ENCODE measurements at regions not wholly inside any gene's neighbourhood (a gene's known extent, or its start where the extent isn't known, plus 50 kb on each side); places are given as distances from the start of the nearest gene placed in this dataset.

DNA sequence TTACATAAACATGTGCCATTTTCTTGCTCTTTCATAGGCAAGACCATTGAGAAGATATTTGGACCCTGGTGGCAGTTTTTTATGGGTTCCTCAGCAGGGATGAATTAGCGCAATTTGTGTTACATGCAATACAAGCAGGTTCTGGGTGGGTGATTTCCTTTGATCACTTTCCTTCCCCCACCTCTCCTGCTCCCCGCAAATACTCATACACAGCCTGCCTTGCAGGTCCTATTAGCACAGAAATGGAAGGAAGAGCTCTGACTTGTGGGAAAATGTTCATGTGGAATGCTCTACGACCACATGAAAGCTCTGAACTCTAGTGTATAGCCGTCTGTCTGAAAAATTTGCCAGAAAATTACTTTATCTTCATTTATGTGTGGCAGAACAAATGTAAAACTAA is 361.0 kb upstream of the FAT1 start:
- no peak overlapping the region for H2AFZ ChIP-seq (ENCODE audit: low read length)
- H3K9ac ChIP-seq (ENCODE audit: insufficient read depth, low read depth, low read length) = no peak overlapping the region
- ATAC-seq = no peak
- CTCF ChIA-PET (ENCODE audit: low intra/inter-chr PET ratio, low total read pairs) = no interaction called here
- H3K4me2 ChIP-seq (ENCODE audit: low read depth, low read length) = no peak overlapping the region
- intact Hi-C loops (cut with micrococcal nuclease; ENCODE audit: unreplicated experiment) = loop anchor here (10.0 kb wide), 1 partner anchor 360 kb away; the partner anchor contains the start of gene FAT1
- no peaks in the 10 kb centered on the region for H3K36me3 ChIP-seq (replicated peaks in 1 of 2; ENCODE audit: control insufficient read depth in 1 of 2, insufficient read depth in 2 of 2, low read length in 2 of 2)
- no peaks in the 10 kb centered on the region for H3K79me2 ChIP-seq (ENCODE audit: insufficient read depth, low read length)
- no peaks in the 10 kb centered on the region for H3K9me3 ChIP-seq (ENCODE audit: low read length)
- no peak for DNase-seq (ENCODE audit: low spot score)
- in situ Hi-C loops (cut with HindIII; ENCODE audit: extremely low pct_ligation_motif_present, low pct_unique_long_range_greater_than_20kb) = no loop called here
- no peaks in the 10 kb centered on the region for H3K4me1 ChIP-seq (ENCODE audit: insufficient read depth, low read length)
- peaks cover 0 to 26% of the 10 kb centered on the region in 2 experiments; a peak in 2 of 5 replicates for H3K27me3 ChIP-seq (ENCODE audit: control insufficient read depth in 1 of 2, insufficient read depth in 2 of 2, low read length in 2 of 2)
- 20% methylated on average over 4 of the region's 4 CpGs for WGBS (ENCODE audit: low lambda C conversion rate)
- no peaks in the 10 kb centered on the region for H4K20me1 ChIP-seq (ENCODE audit: insufficient read depth, low read length)
- no peak for FAIRE-seq
- TF ChIP-seq, protein P1, sequence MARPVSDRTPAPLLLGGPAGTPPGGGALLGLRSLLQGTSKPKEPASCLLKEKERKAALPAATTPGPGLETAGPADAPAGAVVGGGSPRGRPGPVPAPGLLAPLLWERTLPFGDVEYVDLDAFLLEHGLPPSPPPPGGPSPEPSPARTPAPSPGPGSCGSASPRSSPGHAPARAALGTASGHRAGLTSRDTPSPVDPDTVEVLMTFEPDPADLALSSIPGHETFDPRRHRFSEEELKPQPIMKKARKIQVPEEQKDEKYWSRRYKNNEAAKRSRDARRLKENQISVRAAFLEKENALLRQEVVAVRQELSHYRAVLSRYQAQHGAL (CRISPR knock-in tag; IDR thresholded peaks at IDR 0.05; ENCODE audit: not compliant biosample characterization) = no peak
- no peak for TF ChIP-seq ZSCAN20 (CRISPR knock-in tag; IDR thresholded peaks at IDR 0.05; ENCODE audit: borderline replicate concordance)
- no peak for TF ChIP-seq TBX3 (IDR thresholded peaks at IDR 0.05; ENCODE audit: borderline replicate concordance)
- no peak for TF ChIP-seq RBM22 (optimal IDR thresholded peaks at IDR 0.05; ENCODE audit: low read length)
- no peak for TF ChIP-seq MBNL3 (CRISPR knock-in tag; conservative IDR thresholded peaks at IDR 0.05)
- TF ChIP-seq, protein P2, sequence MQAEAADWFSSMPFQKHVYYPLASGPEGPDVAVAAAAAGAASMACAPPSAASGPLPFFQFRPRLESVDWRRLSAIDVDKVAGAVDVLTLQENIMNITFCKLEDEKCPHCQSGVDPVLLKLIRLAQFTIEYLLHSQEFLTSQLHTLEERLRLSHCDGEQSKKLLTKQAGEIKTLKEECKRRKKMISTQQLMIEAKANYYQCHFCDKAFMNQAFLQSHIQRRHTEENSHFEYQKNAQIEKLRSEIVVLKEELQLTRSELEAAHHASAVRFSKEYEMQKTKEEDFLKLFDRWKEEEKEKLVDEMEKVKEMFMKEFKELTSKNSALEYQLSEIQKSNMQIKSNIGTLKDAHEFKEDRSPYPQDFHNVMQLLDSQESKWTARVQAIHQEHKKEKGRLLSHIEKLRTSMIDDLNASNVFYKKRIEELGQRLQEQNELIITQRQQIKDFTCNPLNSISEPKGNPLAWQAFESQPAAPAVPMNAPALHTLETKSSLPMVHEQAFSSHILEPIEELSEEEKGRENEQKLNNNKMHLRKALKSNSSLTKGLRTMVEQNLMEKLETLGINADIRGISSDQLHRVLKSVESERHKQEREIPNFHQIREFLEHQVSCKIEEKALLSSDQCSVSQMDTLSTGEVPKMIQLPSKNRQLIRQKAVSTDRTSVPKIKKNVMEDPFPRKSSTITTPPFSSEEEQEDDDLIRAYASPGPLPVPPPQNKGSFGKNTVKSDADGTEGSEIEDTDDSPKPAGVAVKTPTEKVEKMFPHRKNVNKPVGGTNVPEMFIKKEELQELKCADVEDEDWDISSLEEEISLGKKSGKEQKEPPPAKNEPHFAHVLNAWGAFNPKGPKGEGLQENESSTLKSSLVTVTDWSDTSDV (CRISPR knock-in tag; IDR thresholded peaks at IDR 0.05) = no peak
- no peak for TF ChIP-seq NR2F1 (CRISPR knock-in tag; IDR thresholded peaks at IDR 0.05)
- no peak for TF ChIP-seq AGO2 (optimal IDR thresholded peaks at IDR 0.05; ENCODE audit: low read depth, low read length)
- TF ChIP-seq FOSL1 (CRISPR knock-in tag; IDR thresholded peaks at IDR 0.05; ENCODE audit: borderline replicate concordance) = no peak
- no peak for TF ChIP-seq MTA3 (CRISPR knock-in tag; IDR thresholded peaks at IDR 0.05)
- TF ChIP-seq ISX (CRISPR knock-in tag; conservative IDR thresholded peaks at IDR 0.05) = no peak
- TF ChIP-seq PPARG (CRISPR knock-in tag; conservative IDR thresholded peaks at IDR 0.05) = no peak
- no TSS peak for BruUV-seq (replicated peaks)
- H3K27ac ChIP-seq (ENCODE audit: extremely low read length, insufficient read depth, low read length) = no peak overlapping the region
- POLR2A ChIA-PET = no interaction called here
- H3K4me3 ChIP-seq (replicated peaks in 1 of 3; ENCODE audit: insufficient read depth in 1 of 3, low read depth in 2 of 3, low read length in 3 of 3) = no peak overlapping the region
